Anterior cingulate cortex (tissue), 58 donors: ENCODE measurements at regions not wholly inside any gene's neighbourhood (a gene's known extent, or its start where the extent isn't known, plus 50 kb on each side); places are given as distances from the start of the nearest gene placed in this dataset.
"Not testable (repeated sequence)": the region's sequence is repeated elsewhere in the genome, so short reads cannot be mapped to it uniquely, and the experiment has no call there.

Source experiments
- DNase-seq, 58 donors: peaks; one replicate each; lab custom pipeline; 2025; lab: John Stamatoyannopoulos, UW

GRCh38 chr1:22196041-22196440, 53.1 kb upstream of the WNT4 start:
- no peak for DNase-seq

GRCh38 chr1:22196641-22197040, 53.7 kb upstream of the WNT4 start:
- no peak for DNase-seq

- no peak for DNase-seq
Measured at GRCh38 chr1:22197644-22198043, 54.7 kb upstream of the WNT4 start.

DNA sequence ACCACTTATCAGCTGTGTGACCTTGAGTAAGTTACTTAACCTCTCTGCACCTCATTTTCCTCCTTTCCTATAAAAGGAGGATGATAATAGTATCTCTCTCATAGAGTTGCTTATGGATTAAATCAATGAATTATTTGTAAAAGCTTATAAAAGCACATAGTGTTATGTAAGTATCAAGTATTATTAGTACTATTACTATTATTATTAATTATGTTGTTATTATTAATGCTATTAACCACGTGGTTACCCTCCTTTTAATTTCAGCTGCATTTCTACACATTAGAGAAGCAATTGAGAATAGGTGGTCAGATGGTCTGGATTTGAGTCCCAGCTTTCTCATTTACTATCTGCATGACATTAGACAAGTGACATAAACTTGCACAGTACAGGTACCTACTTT, 58.1 kb upstream of the WNT4 start:
- DNase-seq, result no peak

DNA sequence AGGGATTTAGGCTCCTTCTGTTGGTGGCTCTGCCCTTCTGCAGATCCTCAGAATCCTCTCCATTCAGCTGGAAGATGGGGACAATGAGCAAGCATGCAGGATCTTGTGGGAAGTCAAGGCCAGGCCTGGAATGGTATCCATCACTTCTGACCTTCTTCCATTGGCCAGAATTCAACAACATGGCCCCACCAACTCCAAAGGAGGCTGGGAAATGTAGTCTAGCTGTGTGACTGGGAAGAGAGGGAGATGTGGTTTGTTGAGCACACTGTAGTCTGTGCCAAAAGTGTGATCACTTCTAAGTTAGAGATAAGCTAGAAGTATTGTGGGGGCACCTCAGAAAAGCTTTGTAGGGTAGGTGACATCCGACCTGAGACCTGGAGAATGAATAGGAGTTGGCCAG, 60.4 kb upstream of the WNT4 start:
- no peak for DNase-seq

- no peak for DNase-seq
Measured at GRCh38 chr1:22204057-22204840, 61.4 kb upstream of the WNT4 start.

DNA sequence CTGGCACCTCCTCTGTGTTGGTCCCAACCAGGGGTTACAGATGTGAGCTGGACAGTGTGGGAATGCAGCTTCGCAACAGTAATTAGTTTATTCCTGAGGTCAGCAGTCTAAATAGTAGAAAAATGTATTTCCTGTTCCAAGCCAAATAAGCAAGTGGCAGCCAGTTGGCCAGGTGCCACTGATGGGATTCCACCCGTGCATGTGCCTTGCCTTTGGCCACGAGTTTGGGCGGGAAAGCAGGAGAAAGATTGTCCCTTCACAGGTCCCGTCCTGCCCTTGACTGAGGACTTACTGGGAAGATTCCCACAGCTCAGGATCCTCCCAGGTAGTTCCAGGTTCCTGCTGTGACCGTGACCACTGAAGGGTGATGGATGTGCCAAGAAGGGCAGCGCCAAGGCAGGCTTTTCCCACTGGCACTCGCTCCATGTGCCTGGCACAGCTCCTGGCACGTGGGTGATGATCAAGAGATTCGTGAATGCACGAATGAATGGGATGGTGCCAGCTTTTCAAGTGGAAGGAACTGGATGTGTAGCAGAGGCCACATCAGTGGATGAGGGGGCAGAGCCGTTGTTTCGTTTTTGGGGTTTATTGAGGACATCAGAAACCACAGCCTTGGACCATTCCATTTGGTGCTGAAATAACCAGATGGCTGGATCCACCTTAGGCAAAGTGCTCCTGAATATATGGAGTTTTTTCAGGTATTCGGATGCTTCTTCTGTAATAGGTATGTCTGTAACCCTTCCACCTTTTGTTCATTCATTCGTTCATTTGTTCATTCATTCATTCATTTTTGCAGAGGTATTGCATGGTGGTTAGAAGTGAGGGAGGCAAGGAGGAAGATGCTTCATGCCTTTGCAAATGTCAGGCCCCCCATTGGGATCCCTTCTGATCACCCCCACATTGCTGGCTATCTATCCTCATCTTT, 62.4 kb upstream of the WNT4 start:
- peak in 3 of 58 donors; percentile 2 to 44 (median 9) for DNase-seq

- DNase-seq, result no peak
Measured at GRCh38 chr1:22206551-22207125, 63.7 kb upstream of the WNT4 start.

DNA sequence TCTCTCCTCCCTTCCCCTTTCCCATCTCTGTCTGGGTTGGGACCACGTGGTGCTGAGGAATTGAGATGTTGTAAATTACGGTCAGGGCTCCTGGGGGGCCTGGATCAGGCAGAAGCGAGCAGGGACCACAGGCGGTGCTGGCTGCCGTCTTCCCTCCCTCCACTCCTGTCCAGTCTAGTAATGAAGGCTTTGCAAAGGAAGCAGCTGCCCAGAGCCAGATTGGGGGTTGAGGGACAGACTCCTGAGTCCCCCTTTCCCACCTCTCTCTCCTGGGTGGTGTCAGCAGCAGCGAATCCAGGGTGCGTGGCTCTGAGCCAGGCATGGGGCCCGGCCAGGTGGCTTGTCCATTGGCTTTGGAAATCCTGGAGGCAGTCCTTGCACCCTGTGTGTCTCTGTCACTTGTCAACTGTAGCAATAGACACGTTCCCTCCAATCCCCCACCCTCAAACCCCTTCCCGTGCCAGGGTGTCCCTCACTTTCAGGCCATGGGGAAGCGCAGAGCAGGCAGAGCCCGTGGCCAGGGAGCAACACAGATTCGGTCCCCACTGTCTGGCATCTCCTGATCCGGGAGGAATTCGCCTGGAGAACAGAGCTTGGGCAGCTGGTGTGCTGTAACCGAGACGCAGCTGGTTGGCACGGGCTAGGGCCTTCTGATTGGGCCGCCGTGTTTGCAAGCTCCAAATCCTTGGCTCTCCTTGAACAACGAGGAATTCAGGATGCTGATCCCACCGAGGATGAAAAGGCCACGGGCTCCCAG, 64.8 kb upstream of the WNT4 start:
- DNase-seq, result peak in 20 of 58 donors; percentile 2 to 41 (median 13)

GRCh38 chr1:22208268-22208972, 65.5 kb upstream of the WNT4 start:
- DNase-seq, result no peak

DNA sequence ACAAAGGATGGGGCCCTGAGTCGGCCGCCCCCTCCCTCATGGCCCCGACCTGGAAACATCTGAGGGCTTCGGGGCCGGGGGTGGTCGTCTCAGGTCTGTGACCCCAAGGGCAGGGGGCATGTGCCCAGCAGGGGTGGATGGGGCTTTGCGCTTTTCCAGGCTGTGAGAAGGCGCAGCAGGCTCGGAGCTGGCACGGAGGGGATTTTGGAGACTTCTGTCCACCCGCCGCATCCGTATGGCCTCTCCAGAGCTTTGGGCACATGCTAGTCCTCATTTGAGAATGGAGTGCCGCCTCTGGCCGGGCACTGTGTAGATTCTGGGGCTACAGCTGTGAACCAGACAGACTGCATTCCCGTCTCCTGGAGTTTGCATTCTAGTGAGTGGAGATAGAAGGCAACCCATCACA, 66.1 kb upstream of the WNT4 start:
- no peak for DNase-seq

DNA sequence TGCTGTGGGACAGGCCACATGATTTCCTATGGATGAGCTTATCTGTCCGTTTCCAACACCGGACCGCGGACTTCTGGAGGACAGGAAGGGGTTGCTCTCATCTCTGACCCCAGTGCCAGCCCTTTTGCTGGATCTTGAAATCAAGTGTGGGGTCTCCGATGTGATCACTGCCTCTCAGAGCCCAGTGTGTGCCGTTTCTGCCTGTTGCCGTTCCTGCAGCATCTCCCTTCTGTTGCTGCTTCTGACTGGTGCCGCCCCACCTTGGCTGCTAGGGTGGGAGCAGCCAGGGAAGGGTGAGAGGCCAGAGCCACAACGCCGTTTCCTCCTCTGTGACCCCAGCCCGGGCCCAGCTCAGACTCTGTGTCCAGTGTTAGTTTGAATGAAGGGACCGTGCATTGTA, 67.3 kb upstream of the WNT4 start:
- DNase-seq, result no peak

DNA sequence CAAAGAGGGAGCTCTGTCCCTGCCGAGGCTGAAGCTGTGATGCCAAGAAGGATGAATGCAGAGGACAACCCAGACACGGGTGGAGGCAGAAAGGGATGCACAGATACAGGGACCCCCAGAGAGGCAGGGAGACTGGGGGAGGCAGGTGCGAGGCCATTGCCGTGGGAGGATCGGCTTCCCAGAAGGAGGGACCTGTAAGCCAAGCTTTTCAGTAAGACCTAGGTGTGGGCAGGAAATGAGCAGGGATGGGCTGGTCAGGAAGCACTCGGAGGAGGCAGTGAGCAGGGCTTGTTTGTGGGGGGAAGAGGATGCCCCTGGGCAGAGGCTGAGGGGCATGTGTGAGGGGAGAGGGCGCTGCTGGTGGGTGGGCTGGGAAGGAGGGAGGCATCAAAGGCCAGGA, 67.7 kb upstream of the WNT4 start:
- DNase-seq, result no peak

- not testable (repeated sequence) for DNase-seq
Measured at GRCh38 chr1:22211459-22211858, 68.6 kb upstream of the WNT4 start.

- DNase-seq, result no peak
Measured at GRCh38 chr1:22212400-22213233, 69.7 kb upstream of the WNT4 start.

DNA sequence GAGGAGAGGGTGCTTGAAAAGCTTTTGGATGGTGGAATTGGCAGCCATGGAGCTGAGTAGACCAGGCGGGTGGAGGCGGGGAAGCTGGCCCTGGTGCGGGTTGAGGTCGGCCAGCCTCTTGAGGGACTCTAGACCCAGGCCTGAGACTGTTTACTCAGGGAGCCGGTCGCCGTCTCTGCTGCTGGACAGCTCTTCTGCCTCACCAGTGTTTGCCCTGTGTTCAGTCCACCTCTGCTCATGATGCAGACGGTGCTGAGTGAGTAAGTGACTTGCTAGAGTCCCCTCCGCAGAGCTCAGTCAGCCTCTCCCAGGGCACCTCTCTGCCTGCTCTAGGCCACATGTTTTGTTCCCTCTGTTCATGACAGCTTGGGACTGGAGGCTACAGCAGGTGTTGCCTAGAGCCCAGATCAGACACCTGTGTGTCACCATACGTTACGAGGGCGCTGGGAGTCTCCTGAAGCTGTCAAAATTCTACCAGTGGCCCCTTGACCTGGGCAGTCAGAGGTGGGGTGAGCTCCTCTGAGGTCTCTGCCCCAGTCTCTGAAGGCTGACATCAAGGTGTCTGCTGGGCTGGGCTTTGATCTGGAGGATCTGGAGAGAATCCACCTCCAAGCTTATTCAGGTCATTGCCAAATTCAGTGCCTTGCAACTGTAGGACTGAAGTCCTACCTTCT, 73.5 kb upstream of the WNT4 start:
- DNase-seq, result no peak

GRCh38 chr1:22216966-22217365, 74.1 kb upstream of the WNT4 start:
- DNase-seq, result no peak

GRCh38 chr1:22217811-22218460, 75.0 kb upstream of the WNT4 start:
- no peak for DNase-seq
